ENCODE measurements at regions not wholly inside any gene's neighbourhood (a gene's known extent, or its start where the extent isn't known, plus 50 kb on each side); places are given as distances from the start of the nearest gene placed in this dataset.

- TF ChIP-seq CTCF (conservative IDR thresholded peaks at IDR 0.05; ENCODE audit: low read depth, low read length) (no peak), EZH2 (IDR thresholded peaks at IDR 0.05; ENCODE audit: borderline replicate concordance, low read depth, low read length, poor library complexity, severe bottlenecking) (no peak)
These were observed 780.6 kb upstream of the SALL3 start for GRCh38 chr18:78199002-78199401.
